HG03575 (cell line): ENCODE measurements at regions not wholly inside any gene's neighbourhood (a gene's known extent, or its start where the extent isn't known, plus 50 kb on each side); places are given as distances from the start of the nearest gene placed in this dataset.
A peak's percentile ranks its signal among the peaks of the same experiment; 100 is the strongest.
"Not testable (repeated sequence)": the region's sequence is repeated elsewhere in the genome, so short reads cannot be mapped to it uniquely, and the experiment has no call there.

Experiments
- ATAC-seq: cut with Tn5 transposase; IDR thresholded peaks from one replicate; pipeline ENCODE4 v1.9.1; 2021; ENCODE audit not compliant: unreplicated experiment, insufficient number of reproducible peaks, low FRiP score; ENCODE audit errors: extremely low read depth

DNA sequence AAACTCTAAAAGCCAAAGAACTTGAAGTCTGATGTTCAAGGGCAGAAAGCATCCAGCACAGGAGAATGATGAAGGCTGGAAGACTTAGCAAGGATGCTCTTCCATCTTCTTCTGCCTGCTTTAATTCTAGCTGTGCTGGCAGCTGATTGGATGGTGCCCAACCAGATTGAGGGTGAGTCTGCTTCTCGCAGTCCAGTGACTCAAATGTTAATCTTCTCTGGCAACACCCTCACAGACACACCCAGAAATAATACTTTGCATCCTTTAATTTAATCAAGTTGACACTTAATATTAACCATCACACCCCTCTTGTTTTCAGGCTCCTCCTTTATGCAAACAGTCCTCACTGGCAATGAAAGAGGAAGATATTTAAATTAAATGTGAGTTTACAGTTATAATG lies 321.7 kb downstream of the TEX13C start:
- no peak for ATAC-seq

DNA sequence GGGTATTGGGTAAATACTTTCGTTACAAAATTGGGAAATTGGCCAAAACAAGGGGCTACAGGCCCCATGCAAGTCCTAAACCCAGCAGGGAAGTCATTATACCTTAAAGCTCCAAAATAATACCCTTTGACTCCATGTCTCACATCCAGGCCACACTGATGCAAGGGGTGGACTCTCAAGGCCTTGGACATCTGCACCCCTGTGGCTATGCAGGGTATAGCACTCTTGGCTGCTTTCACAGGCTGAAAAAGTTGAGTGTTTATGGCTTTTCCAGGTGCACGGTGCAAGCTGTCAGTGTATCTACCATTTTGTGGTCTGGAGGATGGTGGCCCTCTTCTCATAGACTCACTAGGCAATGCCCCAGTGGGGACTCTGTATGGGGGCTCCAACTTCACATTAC lies 326.5 kb downstream of the TEX13C start:
- ATAC-seq = no peak

DNA sequence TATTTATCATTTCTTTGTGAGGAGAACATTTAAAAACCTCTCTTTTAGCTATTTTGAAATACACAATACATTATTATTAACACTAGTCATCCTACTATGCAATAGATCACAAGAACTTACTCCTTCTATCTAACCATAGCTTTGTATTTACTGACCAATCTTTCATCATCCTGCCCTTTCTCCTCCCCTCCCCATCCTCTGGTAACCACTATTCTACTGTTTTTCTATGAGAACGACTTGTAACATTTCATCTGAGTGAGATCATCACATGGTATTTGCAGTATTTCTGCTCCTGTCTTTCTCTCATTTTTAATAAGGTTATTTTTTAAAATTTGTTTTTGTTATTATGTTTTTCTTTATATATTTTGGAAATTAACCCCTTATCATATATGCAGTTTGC lies 331.8 kb downstream of the TEX13C start:
- ATAC-seq = no peak

DNA sequence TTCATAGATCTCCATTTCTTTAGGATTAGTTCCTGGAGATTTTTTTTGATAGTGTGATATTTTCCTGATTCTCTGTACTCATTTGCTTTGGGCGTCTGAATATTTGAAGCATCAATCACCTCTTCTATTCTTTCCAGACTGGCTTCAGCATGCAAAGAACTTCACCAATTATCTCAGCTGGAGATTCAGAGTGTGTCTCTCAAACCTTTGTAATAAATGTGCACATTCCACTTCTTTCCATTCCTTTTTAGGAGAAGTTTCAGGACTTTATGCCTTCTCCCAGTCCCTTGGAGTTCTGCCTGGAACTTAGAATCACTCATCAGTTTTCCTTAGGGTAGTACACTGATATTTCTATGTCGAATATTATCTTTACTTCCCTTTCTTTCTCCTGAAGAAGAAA lies 334.8 kb downstream of the TEX13C start:
- ATAC-seq = no peak

GRCh38 chrX:125673758-125674157 lies 354.1 kb downstream of the TEX13C start:
- no peak for ATAC-seq

DNA sequence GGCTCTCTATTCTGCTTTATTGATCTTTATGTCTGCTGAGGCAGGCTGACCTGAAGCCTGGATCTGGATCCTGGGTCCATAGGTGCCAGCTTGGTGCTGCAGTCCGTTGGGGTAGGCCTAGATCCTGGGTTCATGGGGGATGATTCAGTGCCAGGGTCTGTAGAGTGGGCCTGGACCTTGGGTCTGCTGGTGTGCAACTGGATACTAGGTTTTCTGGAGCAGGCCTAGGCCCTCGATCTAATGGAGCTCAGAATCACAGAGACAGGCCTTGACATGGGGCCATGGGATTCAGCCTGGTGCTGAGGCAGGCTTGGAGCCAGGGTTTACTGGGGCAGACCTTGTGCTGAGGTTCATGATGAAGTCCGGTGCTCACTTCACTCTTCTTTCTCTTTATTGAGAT lies 358.6 kb downstream of the TEX13C start:
- ATAC-seq = no peak

DNA sequence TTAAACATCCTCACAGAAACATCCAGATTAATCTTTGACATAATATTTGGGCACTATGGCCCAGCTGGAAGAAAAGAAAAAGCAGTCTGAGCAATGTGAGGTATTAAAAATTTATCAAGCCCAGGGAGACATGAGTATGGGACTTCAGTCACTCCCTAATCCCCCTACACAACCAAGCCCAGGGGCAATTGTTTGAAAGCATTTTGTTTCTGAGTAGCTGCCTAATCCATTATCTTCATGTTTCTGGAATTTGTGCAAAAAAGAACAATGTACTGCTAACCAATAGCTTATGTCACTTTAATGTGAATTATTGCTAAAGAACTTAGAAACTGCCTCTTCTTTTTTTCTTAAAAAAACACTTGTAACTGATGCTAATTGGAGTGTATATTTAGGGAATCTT lies 360.7 kb downstream of the TEX13C start:
- no peak for ATAC-seq

DNA sequence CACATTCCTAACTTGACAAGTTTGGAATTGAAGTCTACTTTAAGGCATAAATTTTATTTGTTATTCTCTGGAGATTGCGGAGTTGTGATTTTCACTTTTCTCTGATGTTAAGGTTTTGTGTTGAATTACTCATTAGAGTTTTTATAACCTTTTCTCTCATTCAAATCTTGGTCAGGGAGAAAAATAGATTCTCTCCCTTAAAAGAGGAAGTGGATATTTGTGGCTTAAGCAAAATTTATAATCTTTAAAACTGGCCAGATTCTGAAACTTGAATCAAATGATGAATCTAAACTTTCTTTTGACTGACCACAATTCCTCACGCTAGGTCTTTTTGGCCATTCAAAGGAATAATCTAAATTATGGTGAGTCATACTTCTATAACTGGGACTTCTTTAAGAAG lies 361.4 kb downstream of the TEX13C start:
- ATAC-seq = peak; percentile 37

- peak; percentile 54 for ATAC-seq
These were observed 361.8 kb downstream of the TEX13C start for GRCh38 chrX:125681507-125681906.

GRCh38 chrX:125690522-125690921 lies 370.9 kb downstream of the TEX13C start:
- ATAC-seq = not testable (repeated sequence)

DNA sequence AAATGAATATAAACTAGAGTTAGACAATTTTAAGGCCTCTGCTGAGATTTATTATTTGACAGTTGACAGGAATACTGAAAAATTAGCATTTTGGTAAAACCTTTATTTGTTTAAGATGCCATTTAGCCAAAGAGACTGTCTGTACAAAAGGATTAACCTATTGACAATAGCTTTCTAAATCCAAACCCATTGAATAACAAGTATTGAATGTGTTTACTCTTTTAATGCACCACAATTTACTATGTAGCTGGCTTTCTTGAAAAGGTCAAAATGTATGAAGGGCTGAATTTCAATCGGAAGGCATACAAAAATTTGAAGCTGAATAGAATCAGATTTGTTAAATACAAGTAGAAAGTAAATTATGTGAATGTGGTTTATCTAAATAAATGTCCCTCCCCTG lies 374.5 kb downstream of the TEX13C start:
- ATAC-seq = no peak

DNA sequence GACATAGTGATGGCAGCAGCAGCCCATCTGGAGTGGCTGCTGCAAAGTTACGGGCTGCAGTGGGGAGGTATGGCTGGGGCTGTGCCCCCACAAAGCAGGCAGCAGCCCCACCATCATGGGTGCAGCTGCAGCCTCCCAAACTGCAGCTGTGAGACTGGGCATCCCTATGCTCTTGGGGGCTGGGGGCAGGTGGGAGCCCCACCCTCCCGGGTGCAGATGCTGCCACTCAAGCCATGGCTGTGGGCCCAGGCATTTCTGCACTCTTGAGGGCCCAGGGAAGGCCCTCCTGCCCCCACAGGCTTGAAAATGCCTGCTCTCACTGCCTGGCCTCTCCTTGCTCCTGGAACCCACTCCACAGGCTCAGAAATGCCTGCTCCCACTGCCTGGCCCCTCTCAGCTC lies 389.4 kb downstream of the TEX13C start:
- no peak for ATAC-seq

- ATAC-seq = no peak
These were observed 389.9 kb downstream of the TEX13C start for GRCh38 chrX:125709532-125709931.

GRCh38 chrX:125710403-125711062 lies 390.9 kb downstream of the TEX13C start:
- no peak for ATAC-seq

- no peak for ATAC-seq
These were observed 391.4 kb downstream of the TEX13C start for GRCh38 chrX:125711103-125711502.

DNA sequence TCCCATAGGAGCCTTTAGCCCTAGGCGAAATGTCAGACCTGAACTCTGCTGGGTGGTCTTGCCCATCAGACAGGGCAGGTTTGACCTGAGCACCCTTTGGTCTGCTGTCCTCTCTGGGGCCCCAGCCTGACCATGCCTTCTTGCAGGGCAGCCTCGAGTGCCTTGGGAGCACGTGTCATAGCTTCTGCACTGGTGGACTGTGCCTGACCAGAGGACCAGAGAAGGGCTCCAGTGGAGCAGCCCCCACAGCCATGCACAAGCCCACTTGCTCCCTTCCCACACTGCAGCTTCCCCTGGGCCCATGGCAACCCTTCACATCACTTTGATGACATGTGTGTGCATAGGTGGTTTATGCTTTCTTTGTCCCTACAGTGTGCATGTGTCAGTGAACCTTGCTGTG lies 394.0 kb downstream of the TEX13C start:
- ATAC-seq = no peak

DNA sequence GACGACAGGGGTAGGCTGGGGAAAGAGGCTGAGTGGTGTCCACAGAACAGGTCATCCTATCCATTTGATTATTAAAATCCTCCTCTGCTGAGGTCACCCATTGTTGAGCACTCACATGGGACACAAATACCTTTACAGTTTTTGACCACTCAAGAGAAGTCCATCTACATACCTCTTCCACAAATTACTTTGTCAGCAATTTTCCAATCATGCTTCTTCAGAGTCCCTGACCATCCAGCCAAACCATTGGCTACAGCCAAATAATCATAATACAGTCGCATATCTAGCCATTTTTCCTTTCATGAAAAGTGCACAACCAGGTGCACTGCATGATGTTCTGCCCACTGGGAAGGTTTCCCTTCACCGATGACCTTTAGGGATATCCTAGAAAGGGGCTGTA lies 407.4 kb downstream of the TEX13C start:
- no peak for ATAC-seq

DNA sequence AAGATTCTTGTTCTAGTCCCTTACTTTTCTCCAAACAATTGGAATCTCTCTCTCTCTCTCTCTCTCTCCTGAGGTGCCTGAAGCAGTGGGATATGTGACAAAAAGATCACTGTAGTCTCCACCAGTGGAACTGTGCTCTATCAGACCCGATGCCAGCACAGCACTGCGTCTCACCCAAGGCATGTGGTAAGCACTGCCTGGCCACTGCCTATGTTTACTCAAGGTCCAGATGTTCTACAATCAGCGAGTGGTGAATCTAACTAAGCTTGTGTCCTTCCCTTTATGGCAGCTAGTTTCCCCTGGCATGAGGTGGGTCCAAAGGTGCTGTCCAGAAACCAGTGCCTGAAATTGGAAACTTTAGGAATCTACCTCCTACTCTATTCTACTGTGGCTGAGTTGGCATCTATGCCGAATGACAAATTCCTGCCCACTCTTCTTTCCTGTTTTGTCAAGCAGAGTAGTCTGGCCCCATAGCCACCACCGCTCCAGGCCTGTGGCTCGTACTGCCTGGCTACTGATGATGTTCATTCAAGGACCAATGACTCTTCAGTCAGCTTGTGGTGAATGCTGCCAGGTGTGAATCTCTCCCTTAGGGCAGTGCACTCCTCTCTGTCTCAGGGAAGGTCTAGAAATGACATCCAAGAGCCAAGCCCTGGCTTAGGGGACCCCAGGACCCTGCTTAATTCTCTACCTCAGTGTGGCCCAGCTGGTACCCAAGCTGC lies 416.5 kb downstream of the TEX13C start:
- no peak for ATAC-seq

- no peak for ATAC-seq
These were observed 423.1 kb downstream of the TEX13C start for GRCh38 chrX:125742811-125743210.

DNA sequence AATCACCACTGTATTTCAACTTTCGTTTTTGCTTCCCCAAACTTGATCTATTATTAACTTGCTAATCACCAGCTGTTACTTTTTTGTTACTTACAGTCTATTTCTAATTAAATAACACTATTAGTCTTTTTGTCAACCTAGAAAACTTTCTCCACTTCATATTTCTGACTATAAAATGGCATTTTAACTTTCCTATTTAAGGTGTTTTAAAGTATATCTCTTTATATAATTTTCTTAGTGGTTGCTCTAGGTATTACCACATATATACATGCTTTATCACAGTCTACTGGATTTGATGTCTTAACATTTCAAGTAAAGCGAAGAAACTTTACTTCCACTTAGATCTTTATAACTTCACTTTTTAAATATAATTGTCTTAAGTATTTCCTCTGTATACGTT lies 421.2 kb downstream of the DCAF12L2 start:
- ATAC-seq = no peak
